Gastrocnemius medialis (tissue), 4 donors: ENCODE measurements at regions not wholly inside any gene's neighbourhood (a gene's known extent, or its start where the extent isn't known, plus 50 kb on each side); places are given as distances from the start of the nearest gene placed in this dataset.

Experiments used
- ATAC-seq, 2 donors: fragments of 150-250 bp; one replicate each; pipeline ENCODE4 v1.9.1; 2016
- DNase-seq, 2 donors: peaks; one replicate each; pipeline ENCODE4 v3.0.0-alpha.2; 2019
- H3K27ac ChIP-seq, 4 donors: fragments of 200-600 bp; sonication (generic); 1 replicate in 1 of 4; 2 replicates in 3 of 4; pipeline ENCODE4 v1.5.1; 2016 to 2018; ENCODE audit warnings: mild to moderate bottlenecking in 2 of 4, moderate library complexity in 1 of 4
- H3K27me3 ChIP-seq, 3 donors: fragments of 200-600 bp; sonication (generic) in 2 of 3; 1 replicate in 1 of 3; 2 replicates in 2 of 3; pipeline versions ENCODE4 v1.5.1 to v1.6.0; 2016 to 2019; ENCODE audit warnings: mild to moderate bottlenecking in 1 of 3, moderate library complexity in 1 of 3
- H3K36me3 ChIP-seq, 2 donors: fragments of 200-600 bp; sonication (generic) in 1 of 2; one replicate each; pipeline ENCODE4 v1.5.1; 2017 to 2018
- H3K4me1 ChIP-seq, 2 donors: fragments of 200-600 bp; sonication (generic) in 1 of 2; one replicate each; pipeline ENCODE4 v1.5.1; 2016 to 2017; ENCODE audit warnings: mild to moderate bottlenecking in 2 of 2
- H3K4me3 ChIP-seq, 4 donors: fragments of 200-600 bp; sonication (generic) in 3 of 4; 1 replicate in 1 of 4; 2 replicates in 3 of 4; pipeline ENCODE4 v1.5.1; 2016 to 2019; ENCODE audit warnings: mild to moderate bottlenecking in 2 of 4
- H3K9me3 ChIP-seq, 3 donors: fragments of 200-600 bp; sonication (generic) in 2 of 3; 1 replicate in 1 of 3; 2 replicates in 2 of 3; pipeline ENCODE4 v1.5.1; 2016 to 2019
- POLR2A ChIP-seq, 2 donors: fragments of 450-650 bp; IDR thresholded peaks; one replicate each; pipeline ENCODE4 v1.6.1; 2017; ENCODE audit warnings: antibody characterized with exemption in 2 of 2, mild to moderate bottlenecking in 2 of 2, moderate library complexity in 2 of 2
- in situ Hi-C, 4 donors: fragments of 200-750 bp; cut with MboI; loops; one replicate each; pipeline versions ENCODE4 v1.15.0 to v1.8.0; 2017; ENCODE audit warnings: low sequenced_read_pairs in 4 of 4
- intact Hi-C: fragments of 100-400 bp; cut with DNase I; formaldehyde crosslinking; loops from one replicate; pipeline ENCODE4 v1.15.1; 2023; ENCODE audit warnings: low total_unique reads
- TF ChIP-seq, protein P1 (sequence below), 5 experiments: fragments of 450-650 bp in 3 of 5; fragments of 200-600 bp in 2 of 5; sonication (generic) in 2 of 5; IDR thresholded peaks in 4 of 5; conservative IDR thresholded peaks in 1 of 5; 1 replicate in 4 of 5; 2 replicates in 1 of 5; pipeline ENCODE4 v1.5.1; 2016 to 2019; ENCODE audit warnings: antibody characterized with exemption in 5 of 5, mild to moderate bottlenecking in 3 of 5, moderate library complexity in 3 of 5

DNA sequence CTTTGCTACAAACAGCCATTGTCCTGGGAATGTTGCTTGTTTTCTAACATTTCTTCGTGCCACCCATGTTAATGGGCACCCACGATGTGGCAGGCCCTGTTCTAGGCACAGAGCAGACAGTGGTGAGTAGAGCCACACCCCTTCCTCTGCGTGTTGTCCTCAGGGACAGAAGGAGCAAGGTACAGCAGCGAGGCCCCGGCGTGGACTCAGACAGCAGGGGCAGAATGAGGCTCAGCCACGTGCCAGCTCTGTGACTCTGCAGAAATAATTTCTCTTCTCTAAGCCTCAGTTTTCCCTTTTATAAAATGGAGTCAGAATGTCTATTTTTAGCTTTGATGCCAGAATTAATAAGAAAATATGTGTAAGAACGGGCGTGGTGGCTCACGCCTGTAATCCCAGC lies 401.7 kb downstream of the TSN start:
- TF ChIP-seq POLR2A (IDR thresholded peaks at IDR 0.05), result no peak
- TF ChIP-seq, protein P1, sequence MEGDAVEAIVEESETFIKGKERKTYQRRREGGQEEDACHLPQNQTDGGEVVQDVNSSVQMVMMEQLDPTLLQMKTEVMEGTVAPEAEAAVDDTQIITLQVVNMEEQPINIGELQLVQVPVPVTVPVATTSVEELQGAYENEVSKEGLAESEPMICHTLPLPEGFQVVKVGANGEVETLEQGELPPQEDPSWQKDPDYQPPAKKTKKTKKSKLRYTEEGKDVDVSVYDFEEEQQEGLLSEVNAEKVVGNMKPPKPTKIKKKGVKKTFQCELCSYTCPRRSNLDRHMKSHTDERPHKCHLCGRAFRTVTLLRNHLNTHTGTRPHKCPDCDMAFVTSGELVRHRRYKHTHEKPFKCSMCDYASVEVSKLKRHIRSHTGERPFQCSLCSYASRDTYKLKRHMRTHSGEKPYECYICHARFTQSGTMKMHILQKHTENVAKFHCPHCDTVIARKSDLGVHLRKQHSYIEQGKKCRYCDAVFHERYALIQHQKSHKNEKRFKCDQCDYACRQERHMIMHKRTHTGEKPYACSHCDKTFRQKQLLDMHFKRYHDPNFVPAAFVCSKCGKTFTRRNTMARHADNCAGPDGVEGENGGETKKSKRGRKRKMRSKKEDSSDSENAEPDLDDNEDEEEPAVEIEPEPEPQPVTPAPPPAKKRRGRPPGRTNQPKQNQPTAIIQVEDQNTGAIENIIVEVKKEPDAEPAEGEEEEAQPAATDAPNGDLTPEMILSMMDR (IDR thresholded peaks at IDR 0.05 in 4 of 5, conservative IDR thresholded peaks at IDR 0.05 in 1 of 5), result no peak

DNA sequence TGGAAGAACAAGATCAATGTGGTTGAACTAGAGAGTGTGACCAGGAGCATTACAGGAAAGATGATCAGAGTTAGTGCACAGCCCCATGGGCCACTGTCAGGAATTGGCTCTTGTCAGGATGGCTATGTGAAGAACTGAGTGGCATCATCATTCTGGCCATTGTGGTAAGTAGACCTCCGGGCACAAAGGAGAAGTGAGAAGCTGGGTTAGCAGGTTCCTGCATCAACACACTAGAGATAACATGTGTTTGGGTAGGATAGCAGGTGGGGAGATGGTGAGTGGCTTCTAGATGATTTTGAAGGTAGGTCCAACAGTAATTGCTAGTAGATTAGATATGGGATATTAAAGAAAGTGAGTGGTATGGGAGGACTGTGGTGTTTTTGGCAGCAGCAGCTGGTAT lies 408.2 kb downstream of the TSN start:
- in situ Hi-C loops, result no loop called here
- Histone ChIP-seq H3K4me3 (no peak overlapping the region), H3K36me3 (no peaks in the 10 kb centered on the region), H3K27ac (no peak overlapping the region), H3K4me1 (no peaks in the 10 kb centered on the region), H3K27me3 (no peaks in the 10 kb centered on the region), H3K9me3 (no peaks in the 10 kb centered on the region)
- no peak for TF ChIP-seq POLR2A (IDR thresholded peaks at IDR 0.05)
- TF ChIP-seq, protein P1 (IDR thresholded peaks at IDR 0.05 in 4 of 5, conservative IDR thresholded peaks at IDR 0.05 in 1 of 5), result no peak
- no peak for ATAC-seq
- DNase-seq, result no peak
- intact Hi-C loops, result no loop called here

More for the DNA sequence above, 401.7 kb downstream of the TSN start:
- Histone ChIP-seq H3K9me3 (no peaks in the 10 kb centered on the region), H3K36me3 (no peaks in the 10 kb centered on the region), H3K4me3 (no peak overlapping the region), H3K4me1 (no peaks in the 10 kb centered on the region), H3K27ac (no peak overlapping the region), H3K27me3 (no peaks in the 10 kb centered on the region)
- ATAC-seq, result no peak
- intact Hi-C loops (no loop called here), in situ Hi-C loops (no loop called here)
- DNase-seq, result no peak

GRCh38 chr2:122164964-122165363 lies 409.5 kb downstream of the TSN start:
- Histone ChIP-seq H3K27ac (no peak overlapping the region), H3K36me3 (no peaks in the 10 kb centered on the region), H3K9me3 (no peaks in the 10 kb centered on the region), H3K4me3 (no peak overlapping the region), H3K4me1 (no peaks in the 10 kb centered on the region), H3K27me3 (no peaks in the 10 kb centered on the region)
- ATAC-seq, result no peak
- TF ChIP-seq, protein P1 (IDR thresholded peaks at IDR 0.05 in 4 of 5, conservative IDR thresholded peaks at IDR 0.05 in 1 of 5), result no peak
- TF ChIP-seq POLR2A (IDR thresholded peaks at IDR 0.05), result no peak
- intact Hi-C loops, result no loop called here
- no peak for DNase-seq
- in situ Hi-C loops, result no loop called here

- H3K27ac ChIP-seq, result no peak overlapping the region
- in situ Hi-C loops (no loop called here), intact Hi-C loops (no loop called here)
- no peak for TF ChIP-seq POLR2A (IDR thresholded peaks at IDR 0.05)
- TF ChIP-seq, protein P1 (IDR thresholded peaks at IDR 0.05 in 4 of 5, conservative IDR thresholded peaks at IDR 0.05 in 1 of 5), result no peak
- no peak overlapping the region for H3K4me3 ChIP-seq
- H3K4me1 ChIP-seq, result no peaks in the 10 kb centered on the region
- DNase-seq, result no peak
- H3K9me3 ChIP-seq, result no peaks in the 10 kb centered on the region
- H3K27me3 ChIP-seq, result no peaks in the 10 kb centered on the region
- no peaks in the 10 kb centered on the region for H3K36me3 ChIP-seq
- no peak for ATAC-seq
Observed at GRCh38 chr2:122166820-122167219, 411.4 kb downstream of the TSN start.

- TF ChIP-seq, protein P1 (IDR thresholded peaks at IDR 0.05 in 4 of 5, conservative IDR thresholded peaks at IDR 0.05 in 1 of 5), result no peak
- TF ChIP-seq POLR2A (IDR thresholded peaks at IDR 0.05), result no peak
- H3K27me3 ChIP-seq, result no peaks in the 10 kb centered on the region
- H3K4me3 ChIP-seq, result no peak overlapping the region
- DNase-seq (no peak), ATAC-seq (no peak)
- no peaks in the 10 kb centered on the region for H3K36me3 ChIP-seq
- no peak overlapping the region for H3K27ac ChIP-seq
- in situ Hi-C loops, result no loop called here
- no peaks in the 10 kb centered on the region for H3K9me3 ChIP-seq
- H3K4me1 ChIP-seq, result no peaks in the 10 kb centered on the region
- intact Hi-C loops, result no loop called here
Observed at GRCh38 chr2:122167515-122167914, 412.1 kb downstream of the TSN start.
